IMR-90 (cell line): ENCODE measurements at regions not wholly inside any gene's neighbourhood (a gene's known extent, or its start where the extent isn't known, plus 50 kb on each side); places are given as distances from the start of the nearest gene placed in this dataset.

Source experiments
- ATAC-seq: fragments of 200-7000 bp; cut with Tn5 transposase; 2 replicates; pipeline ENCODE4 v1.9.1; 2020; ENCODE audit warnings: low read depth, mild to moderate bottlenecking, moderate library complexity
- BruUV-seq: library from RNA; stranded (reverse); fragments of 400-500 nt; replicated peaks from 2 replicates; lab custom pipeline; 2021; lab: Mats Ljungman, UMichigan
- CTCF ChIA-PET: fragments of 300-600 bp; formaldehyde crosslinking; extraction: SDS; loops from one replicate; lab custom pipeline; 2021; ENCODE audit warnings: antibody characterized with exemption; lab: Yijun Ruan, JAX
- POLR2A ChIA-PET: fragments of 300-600 bp; sonication (Branson Sonifier 250); formaldehyde crosslinking; loops from one replicate; lab custom pipeline; 2022; ENCODE audit warnings: antibody characterized with exemption; ENCODE audit not compliant: unreplicated experiment; lab: Charles Lee
- DNase-seq: peaks from one replicate; pipeline ENCODE4 v3.0.0; 2013
- H2AFZ ChIP-seq: replicated peaks from 2 replicates; pipeline ENCODE3; 2013; ENCODE audit warnings: low read length, mild to moderate bottlenecking; ENCODE audit not compliant: poor library complexity
- H2AK5ac ChIP-seq: 2 replicates; pipeline ENCODE4 v1.6.1; 2013; ENCODE audit warnings: low read depth, low read length, inconsistent platforms
- H2AK9ac ChIP-seq: replicated peaks from 2 replicates; pipeline ENCODE3; 2013; ENCODE audit warnings: mild to moderate bottlenecking, low read depth, low read length, moderate library complexity; ENCODE audit not compliant: poor library complexity
- H2BK120ac ChIP-seq: 2 replicates; pipeline ENCODE4 v1.6.1; 2013; ENCODE audit warnings: low read depth, low read length, inconsistent platforms
- H2BK15ac ChIP-seq: 3 replicates; pipeline ENCODE4 v1.6.1; 2013; ENCODE audit warnings: low read depth, low read length, inconsistent platforms
- H2BK20ac ChIP-seq: 2 replicates; pipeline ENCODE4 v1.6.1; 2013; ENCODE audit warnings: low read depth, mild to moderate bottlenecking, inconsistent platforms, low read length, moderate library complexity
- H2BK5ac ChIP-seq: 2 replicates; pipeline ENCODE4 v1.6.1; 2013; ENCODE audit warnings: mild to moderate bottlenecking, low read depth, low read length, inconsistent platforms; ENCODE audit not compliant: poor library complexity, severe bottlenecking
- H3K14ac ChIP-seq: replicated peaks from 2 replicates; pipeline ENCODE4 v1.6.1; 2013; ENCODE audit warnings: low read depth, low read length, inconsistent platforms
- H3K18ac ChIP-seq: 2 replicates; pipeline ENCODE4 v1.6.1; 2013; ENCODE audit warnings: low read depth, low read length, control low read depth
- H3K23ac ChIP-seq: 2 replicates; pipeline ENCODE4 v1.6.1; 2013; ENCODE audit warnings: low read depth, low read length, inconsistent platforms
- H3K27ac ChIP-seq: 2 replicates; pipeline ENCODE4 v1.5.1; 2013; ENCODE audit warnings: mild to moderate bottlenecking, control low read depth, low read length; ENCODE audit not compliant: insufficient read depth
- H3K27me3 ChIP-seq: 2 replicates; pipeline ENCODE4 v1.6.1; 2013; ENCODE audit warnings: low read length; ENCODE audit not compliant: control insufficient read depth, insufficient read depth
- H3K36me3 ChIP-seq: 2 replicates; pipeline ENCODE4 v1.6.1; 2013; ENCODE audit warnings: low read length, mixed read lengths; ENCODE audit not compliant: control insufficient read depth, insufficient read depth
- H3K4ac ChIP-seq: 2 replicates; pipeline ENCODE4 v1.6.1; 2013; ENCODE audit warnings: low read depth, low read length, inconsistent platforms
- H3K4me1 ChIP-seq: 2 replicates; pipeline ENCODE4 v1.6.1; 2013; ENCODE audit warnings: low read length, mixed read lengths; ENCODE audit not compliant: control insufficient read depth, insufficient read depth
- H3K4me2 ChIP-seq: 2 replicates; pipeline ENCODE4 v1.6.1; 2013; ENCODE audit warnings: low read depth, mild to moderate bottlenecking, control low read depth, low read length, moderate library complexity
- H3K4me3 ChIP-seq: 2 replicates; pipeline ENCODE4 v1.5.1; 2013; ENCODE audit warnings: low read depth, mild to moderate bottlenecking, control low read depth, low read length, moderate library complexity; ENCODE audit not compliant: insufficient read depth
- H3K56ac ChIP-seq: 2 replicates; pipeline ENCODE4 v1.6.1; 2013; ENCODE audit warnings: low read length, inconsistent platforms; ENCODE audit not compliant: insufficient read depth; ENCODE audit errors: extremely low read depth
- H3K79me1 ChIP-seq, 2 experiments: 2 replicates each; pipeline ENCODE4 v1.6.1; 2013; ENCODE audit warnings: low read length in 2 of 2, inconsistent platforms in 1 of 2, low read depth in 1 of 2
- H3K9ac ChIP-seq: 2 replicates; pipeline ENCODE4 v1.6.1; 2013; ENCODE audit warnings: low read depth, low read length, control low read depth
- H3K9me1 ChIP-seq: 2 replicates; pipeline ENCODE4 v1.6.1; 2013; ENCODE audit warnings: low read length, inconsistent platforms; ENCODE audit not compliant: insufficient read depth
- H3K9me3 ChIP-seq: 2 replicates; pipeline ENCODE4 v1.6.1; 2013; ENCODE audit warnings: low read length; ENCODE audit not compliant: control insufficient read depth, insufficient read depth
- H4K20me1 ChIP-seq: 2 replicates; pipeline ENCODE4 v1.6.1; 2013; ENCODE audit warnings: low read length, inconsistent platforms; ENCODE audit not compliant: insufficient read depth
- H4K5ac ChIP-seq: 2 replicates; pipeline ENCODE4 v1.6.1; 2013; ENCODE audit warnings: mild to moderate bottlenecking, low read depth, low read length, control low read depth
- H4K8ac ChIP-seq, 2 experiments: 2 replicates each; pipeline ENCODE4 v1.6.1; 2013; ENCODE audit warnings: low read depth in 2 of 2, low read length in 2 of 2, control low read depth in 1 of 2, inconsistent platforms in 1 of 2
- H4K91ac ChIP-seq: 2 replicates; pipeline ENCODE4 v1.6.1; 2013; ENCODE audit warnings: low read depth, low read length, inconsistent platforms; ENCODE audit not compliant: insufficient read depth
- BHLHE40 ChIP-seq: fragments of 150-350 bp; IDR thresholded peaks from 2 replicates; pipeline ENCODE4 v1.6.1; 2016; ENCODE audit warnings: mild to moderate bottlenecking, low read depth, low read length
- CHD1 ChIP-seq: IDR thresholded peaks from 2 replicates; pipeline ENCODE4 v1.6.1; 2012; ENCODE audit warnings: low read depth, low read length, improper control_type of control experiment
- CTCF ChIP-seq: conservative IDR thresholded peaks from 2 replicates; pipeline ENCODE4 v1.5.1; 2012; ENCODE audit warnings: mild to moderate bottlenecking, low read depth, low read length, improper control_type of control experiment
- FOS ChIP-seq: fragments of 150-350 bp; IDR thresholded peaks from 2 replicates; pipeline ENCODE4 v1.6.1; 2016; ENCODE audit warnings: low read depth, low read length
- MXI1 ChIP-seq: IDR thresholded peaks from 2 replicates; pipeline ENCODE4 v1.6.1; 2012; ENCODE audit warnings: low read depth, mild to moderate bottlenecking, low read length, moderate library complexity, borderline replicate concordance
- NFE2L2 ChIP-seq: fragments of 150-350 bp; IDR thresholded peaks from 2 replicates; pipeline ENCODE4 v1.6.1; 2016; ENCODE audit warnings: low read depth, mild to moderate bottlenecking, low read length
- RAD21 ChIP-seq: IDR thresholded peaks from 2 replicates; pipeline ENCODE4 v1.6.1; 2012; ENCODE audit warnings: low read length, improper control_type of control experiment
- RCOR1 ChIP-seq: IDR thresholded peaks from 2 replicates; pipeline ENCODE4 v1.6.1; 2012; ENCODE audit warnings: mild to moderate bottlenecking, low read length, improper control_type of control experiment; ENCODE audit not compliant: insufficient replicate concordance
- SMC3 ChIP-seq: fragments of 150-350 bp; IDR thresholded peaks from 2 replicates; pipeline ENCODE4 v1.6.1; 2016; ENCODE audit warnings: low read depth, mild to moderate bottlenecking, antibody characterized with exemption, low read length, moderate library complexity
- WGBS, 2 experiments: methylation state at CpG; one replicate each; pipeline versions ENCODE4 v1.1.5 to v1.1.7; 2013; ENCODE audit warnings: missing lambda C conversion rate in 2 of 2; ENCODE audit not compliant: insufficient read length in 1 of 2; ENCODE audit errors: extremely low coverage in 2 of 2; 5-methylcytosine and 5-hydroxymethylcytosine counted together
- dilution Hi-C: fragments of 300-500 bp; cut with HindIII; formaldehyde crosslinking; loops from one replicate; pipeline ENCODE4 v1.14.3; 2018; ENCODE audit warnings: low sequenced_read_pairs; ENCODE audit not compliant: unreplicated experiment
- in situ Hi-C: fragments of 300-500 bp; cut with MboI; formaldehyde crosslinking; loops from 3 replicates; pipeline ENCODE4 v1.14.3; 2019; ENCODE audit warnings: low sequenced_read_pairs, inconsistent platforms, mixed read lengths
- intact Hi-C: fragments of 100-400 bp; cut with micrococcal nuclease; formaldehyde crosslinking; loops from 2 replicates; pipeline ENCODE4 v1.10.0; 2022
- TF ChIP-seq, protein P1 (sequence below): fragments of 150-350 bp; IDR thresholded peaks from 2 replicates; pipeline ENCODE4 v1.6.1; 2016; ENCODE audit warnings: low read depth, mild to moderate bottlenecking, low read length, moderate library complexity, borderline replicate concordance
- TF ChIP-seq, protein P2 (sequence below): fragments of 150-350 bp; IDR thresholded peaks from 2 replicates; pipeline ENCODE4 v1.6.1; 2017; ENCODE audit warnings: mild to moderate bottlenecking, antibody characterized with exemption, low read length, low read depth

DNA sequence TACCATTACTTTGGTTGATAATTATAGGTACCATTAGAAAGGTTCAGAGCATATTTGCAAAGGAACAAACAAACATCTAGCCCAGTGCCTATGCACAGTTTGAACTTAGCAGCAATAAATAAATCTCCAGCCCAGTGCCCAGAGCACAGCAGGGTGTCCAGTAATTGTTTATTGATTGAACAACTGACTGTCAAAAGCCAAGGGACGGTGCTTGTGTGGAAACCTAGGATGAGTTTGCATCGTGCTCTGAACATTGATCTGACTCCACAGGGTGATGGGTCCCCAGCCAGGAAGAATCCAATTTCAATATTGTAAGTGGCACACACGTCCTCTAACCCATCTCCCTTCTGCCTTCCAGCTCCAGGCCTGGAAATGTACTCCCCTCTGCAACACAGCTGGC is 625.5 kb upstream of the C16orf82 start:
- no peaks in the 10 kb centered on the region for H3K4me1 ChIP-seq
- no peak overlapping the region for H2AK5ac ChIP-seq
- H4K8ac ChIP-seq: no peak overlapping the region
- ChIA-PET CTCF (no interaction called here), POLR2A (no interaction called here)
- H2BK120ac ChIP-seq: no peak overlapping the region
- no peak overlapping the region for H2BK20ac ChIP-seq
- H3K18ac ChIP-seq: no peak overlapping the region
- no peak for DNase-seq
- H3K4me3 ChIP-seq: no peak overlapping the region
- no peak overlapping the region for H4K91ac ChIP-seq
- H4K5ac ChIP-seq: no peak overlapping the region
- no peak overlapping the region for H3K14ac ChIP-seq
- no peak overlapping the region for H3K23ac ChIP-seq
- 20% methylated on average over 1 of the region's 3 CpGs; no CpG with 5 or more reads in 1 of the 2 experiments for WGBS, 2 experiments
- H2BK5ac ChIP-seq: no peak overlapping the region
- H3K9ac ChIP-seq: no peak overlapping the region
- H3K79me1 ChIP-seq: no peaks in the 10 kb centered on the region
- H3K9me1 ChIP-seq: no peaks in the 10 kb centered on the region
- no peak overlapping the region for H2AFZ ChIP-seq
- H3K9me3 ChIP-seq: peaks cover 10% of the 10 kb centered on the region
- in situ Hi-C loops (no loop called here), dilution Hi-C loops (no loop called here), intact Hi-C loops (no loop called here)
- no peak for TF ChIP-seq NFE2L2
- TF ChIP-seq CHD1: no peak
- TF ChIP-seq BHLHE40: no peak
- TF ChIP-seq RCOR1: no peak
- TF ChIP-seq SMC3: no peak
- no peak for TF ChIP-seq CTCF
- TF ChIP-seq, protein P1, sequence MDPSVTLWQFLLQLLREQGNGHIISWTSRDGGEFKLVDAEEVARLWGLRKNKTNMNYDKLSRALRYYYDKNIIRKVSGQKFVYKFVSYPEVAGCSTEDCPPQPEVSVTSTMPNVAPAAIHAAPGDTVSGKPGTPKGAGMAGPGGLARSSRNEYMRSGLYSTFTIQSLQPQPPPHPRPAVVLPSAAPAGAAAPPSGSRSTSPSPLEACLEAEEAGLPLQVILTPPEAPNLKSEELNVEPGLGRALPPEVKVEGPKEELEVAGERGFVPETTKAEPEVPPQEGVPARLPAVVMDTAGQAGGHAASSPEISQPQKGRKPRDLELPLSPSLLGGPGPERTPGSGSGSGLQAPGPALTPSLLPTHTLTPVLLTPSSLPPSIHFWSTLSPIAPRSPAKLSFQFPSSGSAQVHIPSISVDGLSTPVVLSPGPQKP: no peak
- no peak for TF ChIP-seq FOS
- TF ChIP-seq, protein P2, sequence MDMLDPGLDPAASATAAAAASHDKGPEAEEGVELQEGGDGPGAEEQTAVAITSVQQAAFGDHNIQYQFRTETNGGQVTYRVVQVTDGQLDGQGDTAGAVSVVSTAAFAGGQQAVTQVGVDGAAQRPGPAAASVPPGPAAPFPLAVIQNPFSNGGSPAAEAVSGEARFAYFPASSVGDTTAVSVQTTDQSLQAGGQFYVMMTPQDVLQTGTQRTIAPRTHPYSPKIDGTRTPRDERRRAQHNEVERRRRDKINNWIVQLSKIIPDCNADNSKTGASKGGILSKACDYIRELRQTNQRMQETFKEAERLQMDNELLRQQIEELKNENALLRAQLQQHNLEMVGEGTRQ: no peak
- no peak for TF ChIP-seq MXI1
- no peak for TF ChIP-seq RAD21
- H3K27me3 ChIP-seq: no peaks in the 10 kb centered on the region
- no TSS peak for BruUV-seq
- ATAC-seq: no peak
- H3K36me3 ChIP-seq: no peaks in the 10 kb centered on the region
- H3K27ac ChIP-seq: no peak overlapping the region
- no peaks in the 10 kb centered on the region for H4K20me1 ChIP-seq
- no peak overlapping the region for H3K4me2 ChIP-seq
- H2BK15ac ChIP-seq: no peak overlapping the region
- no peak overlapping the region for H2AK9ac ChIP-seq
- H3K4ac ChIP-seq: no peak overlapping the region
- no peak overlapping the region for H3K56ac ChIP-seq
